Activated effector memory CD4-positive, alpha-beta T cell treated with anti-CD3 and anti-CD28 coated beads, Interleukin-2, amount 50 U/mL, for 16 hours (primary cell): ENCODE measurements at regions not wholly inside any gene's neighbourhood (a gene's known extent, or its start where the extent isn't known, plus 50 kb on each side); places are given as distances from the start of the nearest gene placed in this dataset.
"Not testable (repeated sequence)": the region's sequence is repeated elsewhere in the genome, so short reads cannot be mapped to it uniquely, and the experiment has no call there.

Experiments
- DNase-seq: peaks from one replicate; pipeline ENCODE4 v3.0.0-alpha.2; 2020

- DNase-seq = no peak
These were observed 73.9 kb downstream of the RMI1 start for GRCh38 chr9:84054341-84055010.

GRCh38 chr9:84057662-84058061 is 77.1 kb downstream of the RMI1 start:
- no peak for DNase-seq

- DNase-seq = no peak
These were observed 79.3 kb downstream of the RMI1 start for GRCh38 chr9:84059936-84060335.

- DNase-seq = no peak
These were observed 81.1 kb downstream of the RMI1 start for GRCh38 chr9:84061613-84062193.

GRCh38 chr9:84062538-84062937 is 81.9 kb downstream of the RMI1 start:
- DNase-seq = no peak

- DNase-seq = no peak
These were observed 87.2 kb downstream of the RMI1 start for GRCh38 chr9:84067821-84068220.

- DNase-seq = no peak
These were observed 88.3 kb downstream of the RMI1 start for GRCh38 chr9:84068872-84069271.

- DNase-seq = no peak
These were observed 90.0 kb downstream of the RMI1 start for GRCh38 chr9:84070590-84070989.

GRCh38 chr9:84072621-84073180 is 92.1 kb downstream of the RMI1 start:
- no peak for DNase-seq

GRCh38 chr9:84075004-84075403 is 94.4 kb downstream of the RMI1 start:
- DNase-seq = no peak

- DNase-seq = no peak
These were observed 95.8 kb downstream of the RMI1 start for GRCh38 chr9:84076384-84076783.

- DNase-seq = not testable (repeated sequence)
These were observed 97.2 kb downstream of the RMI1 start for GRCh38 chr9:84077816-84078215.

- DNase-seq = no peak
These were observed 99.4 kb downstream of the RMI1 start for GRCh38 chr9:84079994-84080393.

GRCh38 chr9:84101964-84102632 is 121.5 kb downstream of the RMI1 start:
- no peak for DNase-seq

- DNase-seq = no peak
These were observed 123.2 kb downstream of the RMI1 start for GRCh38 chr9:84103651-84104377.

GRCh38 chr9:84107081-84107480 is 126.5 kb downstream of the RMI1 start:
- no peak for DNase-seq

- DNase-seq = no peak
These were observed 127.4 kb downstream of the RMI1 start for GRCh38 chr9:84107995-84108394.

- DNase-seq = no peak
These were observed 131.1 kb downstream of the RMI1 start for GRCh38 chr9:84111726-84112125.

- DNase-seq = no peak
These were observed 141.5 kb downstream of the RMI1 start for GRCh38 chr9:84121991-84122523.

- no peak for DNase-seq
These were observed 142.0 kb downstream of the RMI1 start for GRCh38 chr9:84122572-84122971.

- DNase-seq = no peak
These were observed 143.2 kb downstream of the RMI1 start for GRCh38 chr9:84123648-84124406.

GRCh38 chr9:84125046-84125445 is 144.4 kb downstream of the RMI1 start:
- DNase-seq = no peak
